Erythroblast (primary cell): ENCODE measurements at regions not wholly inside any gene's neighbourhood (a gene's known extent, or its start where the extent isn't known, plus 50 kb on each side); places are given as distances from the start of the nearest gene placed in this dataset.

Source experiments
- GATA1 ChIP-seq: IDR thresholded peaks from 2 replicates; pipeline ENCODE4 v1.6.1; 2011; ENCODE audit warnings: low read depth, mild to moderate bottlenecking, control low read depth, low read length, moderate library complexity
- POLR2A ChIP-seq: IDR thresholded peaks from 2 replicates; pipeline ENCODE4 v1.6.1; 2011; ENCODE audit warnings: mild to moderate bottlenecking, low read length

DNA sequence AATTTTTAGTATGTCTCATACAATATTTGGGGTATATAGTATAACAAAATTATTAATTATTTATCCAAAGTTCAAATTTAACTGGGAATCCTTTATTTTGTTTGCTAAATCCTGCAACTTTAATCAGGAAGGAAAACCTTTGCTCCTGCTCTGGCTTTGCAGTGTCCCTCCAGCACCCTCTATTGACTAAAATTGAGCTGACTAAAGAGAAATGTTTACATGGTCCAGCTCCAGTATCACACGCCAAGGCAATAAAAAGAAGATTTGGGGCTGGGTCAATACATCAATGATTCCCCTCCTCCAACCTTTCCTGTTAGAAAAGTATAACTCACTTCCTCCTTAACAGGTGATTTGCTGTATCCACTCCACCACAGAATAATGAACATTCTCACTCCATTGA, 153.0 kb upstream of the LRRC4C start:
- TF ChIP-seq POLR2A (no peak), GATA1 (no peak)
